ENCODE measurements at regions not wholly inside any gene's neighbourhood (a gene's known extent, or its start where the extent isn't known, plus 50 kb on each side); places are given as distances from the start of the nearest gene placed in this dataset.

- no peak for DNase-seq
Observed at GRCh38 chr15:62877276-62877857, 165.2 kb upstream of the TPM1 start.

GRCh38 chr15:62878070-62878469, 164.5 kb upstream of the TPM1 start:
- no peak for DNase-seq

- no peak for DNase-seq
Observed at GRCh38 chr15:62879770-62880169, 162.8 kb upstream of the TPM1 start.

- DNase-seq = no peak
Observed at GRCh38 chr15:62880278-62880677, 162.3 kb upstream of the TPM1 start.

- no peak for DNase-seq
Observed at GRCh38 chr15:62881056-62881455, 161.5 kb upstream of the TPM1 start.

- DNase-seq = no peak
Observed at GRCh38 chr15:62883938-62884479, 158.5 kb upstream of the TPM1 start.

GRCh38 chr15:62886431-62887071, 156.0 kb upstream of the TPM1 start:
- no peak for DNase-seq

- no peak for DNase-seq
Observed at GRCh38 chr15:62887113-62887570, 155.4 kb upstream of the TPM1 start.

- no peak for DNase-seq
Observed at GRCh38 chr15:62888623-62889022, 153.9 kb upstream of the TPM1 start.

GRCh38 chr15:62889141-62889661, 153.3 kb upstream of the TPM1 start:
- no peak for DNase-seq

- DNase-seq = no peak
Observed at GRCh38 chr15:62889734-62890505, 152.6 kb upstream of the TPM1 start.

GRCh38 chr15:62894322-62895085, 148.0 kb upstream of the TPM1 start:
- no peak for DNase-seq

- no peak for DNase-seq
Observed at GRCh38 chr15:62895139-62895866, 147.2 kb upstream of the TPM1 start.

GRCh38 chr15:62895905-62896316, 146.6 kb upstream of the TPM1 start:
- DNase-seq = no peak

GRCh38 chr15:62896380-62896866, 146.1 kb upstream of the TPM1 start:
- DNase-seq = no peak

- peak; percentile 56 for DNase-seq
Observed at GRCh38 chr15:62896969-62897486, 145.5 kb upstream of the TPM1 start.

- no peak for DNase-seq
Observed at GRCh38 chr15:62897634-62898033, 144.9 kb upstream of the TPM1 start.

GRCh38 chr15:62899090-62899493, 143.5 kb upstream of the TPM1 start:
- DNase-seq = no peak

GRCh38 chr15:62900071-62900802, 142.3 kb upstream of the TPM1 start:
- DNase-seq = no peak

- DNase-seq = no peak
Observed at GRCh38 chr15:62901087-62901486, 141.5 kb upstream of the TPM1 start.

All from NCI-H1048 (cell line).